GM12878 (cell line): ENCODE measurements at regions not wholly inside any gene's neighbourhood (a gene's known extent, or its start where the extent isn't known, plus 50 kb on each side); places are given as distances from the start of the nearest gene placed in this dataset.
A peak's percentile ranks its signal among the peaks of the same experiment; 100 is the strongest.

Experiments used
- ATAC-seq: fragments of 200-7000 bp; cut with Tn5 transposase; 3 replicates; pipeline ENCODE4 v1.9.1; 2020; ENCODE audit warnings: mild to moderate bottlenecking, moderate library complexity
- BruUV-seq: library from RNA; stranded (reverse); fragments of 400-500 nt; replicated peaks from 2 replicates; lab custom pipeline; 2021; lab: Mats Ljungman, UMichigan
- CTCF ChIA-PET: fragments of 300-600 bp; sonication (Branson Sonifier 250); formaldehyde crosslinking; extraction: SDS; loops from one replicate; lab custom pipeline; 2021; ENCODE audit warnings: inconsistent platforms; lab: Yijun Ruan, JAX
- POLR2A ChIA-PET: fragments of 350-600 bp; formaldehyde crosslinking; extraction: SDS; loops from one replicate; lab custom pipeline; 2021; ENCODE audit warnings: inconsistent platforms; lab: Charles Lee
- RAD21 ChIA-PET: fragments of 300-600 bp; sonication (Branson Sonifier 250); formaldehyde crosslinking; loops from one replicate; lab custom pipeline; 2023; ENCODE audit warnings: antibody characterized with exemption; ENCODE audit not compliant: unreplicated experiment; lab: Charles Lee
- SMC1A ChIA-PET: fragments of 300-600 bp; sonication (Branson Sonifier 250); formaldehyde crosslinking; loops from one replicate; lab custom pipeline; 2023; ENCODE audit not compliant: unreplicated experiment, uncharacterized antibody; lab: Charles Lee
- DNase-seq: peaks from one replicate; pipeline ENCODE4 v3.0.0-alpha.2; 2011; ENCODE audit warnings: low read depth, low spot score
- FAIRE-seq: peaks from 3 replicates; lab custom pipeline; 2011; peaks lifted over from hg19 to GRCh38; lab: Jason Lieb, UNC
- H2AFZ ChIP-seq: 2 replicates; pipeline ENCODE4 v1.6.0; 2011; ENCODE audit warnings: low read depth, low read length, control low read depth; ENCODE audit not compliant: control insufficient read depth
- H3K27ac ChIP-seq: 2 replicates; pipeline ENCODE4 v1.5.1; 2011; ENCODE audit warnings: control low read depth; ENCODE audit not compliant: control insufficient read depth, insufficient read depth
- H3K27me3 ChIP-seq, 2 experiments: replicated peaks in 1 of 2; 2 replicates each; pipeline versions ENCODE4 v1.6.0 to v1.6.1; 2011; ENCODE audit warnings: low read length in 1 of 2; ENCODE audit not compliant: control insufficient read depth in 2 of 2, insufficient read depth in 2 of 2
- H3K36me3 ChIP-seq, 2 experiments: 2 replicates each; pipeline ENCODE4 v1.5.1; 2011; ENCODE audit warnings: low read length in 1 of 2; ENCODE audit not compliant: control insufficient read depth in 2 of 2, insufficient read depth in 2 of 2
- H3K4me1 ChIP-seq: 2 replicates; pipeline ENCODE4 v1.6.1; 2011; ENCODE audit warnings: mild to moderate bottlenecking, low read length, moderate library complexity, mixed read lengths; ENCODE audit not compliant: control insufficient read depth, insufficient read depth
- H3K4me2 ChIP-seq: 2 replicates; pipeline ENCODE4 v1.6.0; 2011; ENCODE audit warnings: control low read depth; ENCODE audit not compliant: control insufficient read depth, insufficient read depth
- H3K4me3 ChIP-seq: fragments of 200-600 bp; sonication (generic); 2 replicates; pipeline ENCODE4 v1.5.1; 2016
- H3K79me2 ChIP-seq: 2 replicates; pipeline ENCODE4 v1.6.0; 2011; ENCODE audit warnings: low read length; ENCODE audit not compliant: control insufficient read depth, insufficient read depth
- H3K9ac ChIP-seq: 2 replicates; pipeline ENCODE4 v1.8.0; 2011; ENCODE audit warnings: low read length, control low read depth, mixed read lengths; ENCODE audit not compliant: control insufficient read depth, insufficient read depth
- H3K9me3 ChIP-seq: replicated peaks from 3 replicates; pipeline ENCODE4 v1.5.1; 2011; ENCODE audit warnings: mild to moderate bottlenecking, low read length; ENCODE audit not compliant: control insufficient read depth, insufficient read depth
- H4K20me1 ChIP-seq: 2 replicates; pipeline ENCODE4 v1.6.0; 2011; ENCODE audit not compliant: control insufficient read depth, insufficient read depth
- ATF7 ChIP-seq: fragments of 450-650 bp; IDR thresholded peaks from 2 replicates; pipeline ENCODE4 v1.6.1; 2016; ENCODE audit warnings: low read depth, mild to moderate bottlenecking
- CBX5 ChIP-seq: sonication (generic); IDR thresholded peaks from 2 replicates; pipeline ENCODE4 v1.6.1; 2016; ENCODE audit warnings: low read depth, moderate library complexity, mild to moderate bottlenecking, inconsistent platforms
- CEBPZ ChIP-seq: fragments of 150-350 bp; IDR thresholded peaks from 2 replicates; pipeline ENCODE4 v1.6.1; 2016; ENCODE audit warnings: low read depth, low read length
- PBX3 ChIP-seq: IDR thresholded peaks from 2 replicates; pipeline ENCODE4 v1.6.1; 2011; ENCODE audit warnings: mild to moderate bottlenecking, low read depth, low read length, moderate library complexity; ENCODE audit not compliant: insufficient replicate concordance
- PKNOX1 ChIP-seq: fragments of 450-650 bp; IDR thresholded peaks from 2 replicates; pipeline ENCODE4 v1.6.1; 2016; ENCODE audit warnings: mild to moderate bottlenecking
- PML ChIP-seq: IDR thresholded peaks from 2 replicates; pipeline ENCODE4 v1.6.1; 2012; ENCODE audit warnings: low read length, inconsistent platforms
- USF2 ChIP-seq: IDR thresholded peaks from 2 replicates; pipeline ENCODE4 v1.6.1; 2011; ENCODE audit warnings: low read depth, low read length, improper control_type of control experiment, borderline replicate concordance
- WGBS: methylation state at CpG from one replicate; pipeline ENCODE4 v1.1.6; 2016; ENCODE audit warnings: low lambda C conversion rate; ENCODE audit not compliant: insufficient replicate concordance, insufficient coverage; ENCODE audit errors: missing lambda C conversion rate; 5-methylcytosine and 5-hydroxymethylcytosine counted together
- in situ Hi-C: fragments of 300-500 bp; cut with MboI; formaldehyde crosslinking; loops from 9 replicates; pipeline ENCODE4 v1.14.3; 2018; ENCODE audit warnings: mixed read lengths
- intact Hi-C: fragments of 100-400 bp; cut with micrococcal nuclease; formaldehyde crosslinking; loops from one replicate; pipeline ENCODE4 v1.14.2; 2022; ENCODE audit not compliant: unreplicated experiment

GRCh38 chr2:104539649-104540048, 314.3 kb upstream of the POU3F3 start:
- no peaks in the 10 kb centered on the region for H3K4me1 ChIP-seq
- H3K4me3 ChIP-seq: no peak overlapping the region
- no peaks in the 10 kb centered on the region for H3K9me3 ChIP-seq
- H3K27me3 ChIP-seq: no peaks in the 10 kb centered on the region
- no peak for DNase-seq
- ChIA-PET RAD21 (interaction anchor here (0.5 kb wide), 1 partner anchor 108 kb away, joined by 3 read pairs; no protein-coding TSS in a partner anchor), POLR2A (no interaction called here), CTCF (no interaction called here), SMC1A (no interaction called here)
- no TSS peak for BruUV-seq
- no peaks in the 10 kb centered on the region for H3K36me3 ChIP-seq
- no peak overlapping the region for H3K9ac ChIP-seq
- no peak for TF ChIP-seq USF2
- TF ChIP-seq ATF7: no peak
- peak; percentile 76 for TF ChIP-seq PKNOX1
- no peak for TF ChIP-seq PML
- no peak for TF ChIP-seq CBX5
- TF ChIP-seq CEBPZ: no peak
- no peak for TF ChIP-seq PBX3
- intact Hi-C loops (no loop called here), in situ Hi-C loops (no loop called here)
- no peak overlapping the region for H2AFZ ChIP-seq
- no peak for ATAC-seq
- no peaks in the 10 kb centered on the region for H4K20me1 ChIP-seq
- H3K4me2 ChIP-seq: no peak overlapping the region
- H3K79me2 ChIP-seq: no peaks in the 10 kb centered on the region
- FAIRE-seq: no peak
- 0% methylated on average over 4 of the region's 4 CpGs for WGBS
- no peak overlapping the region for H3K27ac ChIP-seq
